H9 (cell line): ENCODE measurements at regions not wholly inside any gene's neighbourhood (a gene's known extent, or its start where the extent isn't known, plus 50 kb on each side); places are given as distances from the start of the nearest gene placed in this dataset.

Experiments
- DNase-seq: peaks from one replicate; pipeline ENCODE4 v3.0.0-alpha.2; 2017
- H2AFZ ChIP-seq: one replicate; pipeline ENCODE4 v1.6.1; 2013; ENCODE audit warnings: mild to moderate bottlenecking, low read length, control low read depth, moderate library complexity
- H2AK5ac ChIP-seq: 2 replicates; pipeline ENCODE4 v1.6.1; 2013; ENCODE audit warnings: low read length, control low read depth, mixed read lengths; ENCODE audit not compliant: insufficient read length
- H2BK120ac ChIP-seq: one replicate; pipeline ENCODE4 v1.6.1; 2013; ENCODE audit warnings: low read depth, mild to moderate bottlenecking, low read length, control low read depth, inconsistent platforms; ENCODE audit not compliant: poor library complexity, severe bottlenecking
- H2BK12ac ChIP-seq: 2 replicates; pipeline ENCODE4 v1.6.1; 2013; ENCODE audit warnings: low read length, control low read depth, mixed read lengths, low read depth; ENCODE audit not compliant: insufficient read length
- H2BK15ac ChIP-seq: 2 replicates; pipeline ENCODE4 v1.6.1; 2013; ENCODE audit warnings: low read depth, low read length, control low read depth
- H2BK20ac ChIP-seq: one replicate; pipeline ENCODE4 v1.6.1; 2013; ENCODE audit warnings: low read depth, mild to moderate bottlenecking, low read length, control low read depth, inconsistent platforms; ENCODE audit not compliant: poor library complexity, severe bottlenecking
- H2BK5ac ChIP-seq: 2 replicates; pipeline ENCODE4 v1.6.1; 2013; ENCODE audit warnings: low read length, control low read depth, mixed read lengths; ENCODE audit not compliant: insufficient read length
- H3K14ac ChIP-seq: 2 replicates; pipeline ENCODE4 v1.6.1; 2013; ENCODE audit warnings: low read length, control low read depth; ENCODE audit not compliant: insufficient read depth
- H3K18ac ChIP-seq: 2 replicates; pipeline ENCODE4 v1.6.1; 2013; ENCODE audit warnings: low read depth, mild to moderate bottlenecking, mixed read lengths, low read length, control low read depth; ENCODE audit not compliant: insufficient read length
- H3K23ac ChIP-seq: 2 replicates; pipeline ENCODE4 v1.6.1; 2013; ENCODE audit warnings: low read length, control low read depth, mixed read lengths, low read depth; ENCODE audit not compliant: insufficient read length
- H3K23me2 ChIP-seq: 2 replicates; pipeline ENCODE4 v1.6.1; 2013; ENCODE audit warnings: low read depth, mild to moderate bottlenecking, mixed read lengths, low read length, control low read depth; ENCODE audit not compliant: insufficient read length, poor library complexity, severe bottlenecking
- H3K27ac ChIP-seq: 2 replicates; pipeline ENCODE4 v1.5.1; 2013; ENCODE audit warnings: low read length, control low read depth, mixed read lengths, low read depth; ENCODE audit not compliant: insufficient read length
- H3K27me3 ChIP-seq: 2 replicates; pipeline ENCODE4 v1.6.1; 2013; ENCODE audit warnings: low read length, control low read depth, inconsistent platforms; ENCODE audit not compliant: insufficient read depth
- H3K4ac ChIP-seq: 2 replicates; pipeline ENCODE4 v1.6.1; 2013; ENCODE audit warnings: low read depth, mild to moderate bottlenecking, control low read depth, inconsistent platforms, low read length, moderate library complexity
- H3K4me1 ChIP-seq: 2 replicates; pipeline ENCODE4 v1.6.1; 2013; ENCODE audit warnings: low read length, control low read depth, inconsistent platforms; ENCODE audit not compliant: insufficient read depth
- H3K4me2 ChIP-seq: 2 replicates; pipeline ENCODE4 v1.6.1; 2013; ENCODE audit warnings: low read length, control low read depth, mixed read lengths; ENCODE audit not compliant: insufficient read length, insufficient read depth
- H3K56ac ChIP-seq: 2 replicates; pipeline ENCODE4 v1.6.1; 2013; ENCODE audit warnings: low read depth, mild to moderate bottlenecking, mixed read lengths, low read length, control low read depth; ENCODE audit not compliant: insufficient read length
- H3K79me1 ChIP-seq: 2 replicates; pipeline ENCODE4 v1.6.1; 2013; ENCODE audit warnings: low read depth, mild to moderate bottlenecking, moderate library complexity, low read length, control low read depth, inconsistent platforms; ENCODE audit not compliant: insufficient read depth, poor library complexity, severe bottlenecking
- H3K79me2 ChIP-seq: 2 replicates; pipeline ENCODE4 v1.6.1; 2013; ENCODE audit warnings: low read length, control low read depth, inconsistent platforms; ENCODE audit not compliant: insufficient read depth
- H3K9ac ChIP-seq: 2 replicates; pipeline ENCODE4 v1.6.1; 2013; ENCODE audit warnings: low read length, control low read depth, mixed read lengths; ENCODE audit not compliant: insufficient read length; ENCODE audit errors: extremely low read depth
- H3K9me3 ChIP-seq: one replicate; pipeline ENCODE4 v1.6.1; 2013; ENCODE audit warnings: low read depth, low read length, inconsistent platforms; ENCODE audit not compliant: control insufficient read depth
- H3T11ph ChIP-seq: one replicate; pipeline ENCODE4 v1.6.1; 2013; ENCODE audit warnings: mild to moderate bottlenecking, low read length, control low read depth, inconsistent platforms
- H4K20me1 ChIP-seq: one replicate; pipeline ENCODE4 v1.6.1; 2013; ENCODE audit not compliant: control insufficient read depth, insufficient read length, insufficient read depth
- H4K5ac ChIP-seq: 2 replicates; pipeline ENCODE4 v1.6.1; 2013; ENCODE audit warnings: low read depth, mild to moderate bottlenecking, mixed read lengths, low read length, control low read depth; ENCODE audit not compliant: insufficient read length
- H4K8ac ChIP-seq: replicated peaks from 2 replicates; pipeline ENCODE4 v1.6.1; 2013; ENCODE audit warnings: low read length, control low read depth, mixed read lengths, low read depth; ENCODE audit not compliant: insufficient read length
- H4K91ac ChIP-seq: 2 replicates; pipeline ENCODE4 v1.6.1; 2013; ENCODE audit warnings: low read depth, mild to moderate bottlenecking, moderate library complexity, mixed read lengths, low read length, control low read depth; ENCODE audit not compliant: insufficient read length
- H3K27ac Mint-ChIP-seq, 3 experiments: 2 replicates in 2 of 3; 3 replicates in 1 of 3; pipeline ENCODE4 v1.8.0; 2020 to 2021; ENCODE audit warnings: mixed read lengths in 3 of 3, mild to moderate bottlenecking in 1 of 3, moderate library complexity in 1 of 3
- H3K27me3 Mint-ChIP-seq: 2 replicates; pipeline ENCODE4 v1.8.0; 2021; ENCODE audit warnings: low read depth, mild to moderate bottlenecking, moderate library complexity, mixed read lengths
- H3K36me3 Mint-ChIP-seq, 3 experiments: 2 replicates in 2 of 3; 3 replicates in 1 of 3; pipeline ENCODE4 v1.8.0; 2020 to 2021; ENCODE audit warnings: low read depth in 3 of 3, mixed read lengths in 3 of 3; ENCODE audit not compliant: insufficient read depth in 1 of 3
- H3K4me1 Mint-ChIP-seq, 2 experiments: 2 replicates each; pipeline ENCODE4 v1.8.0; 2020; ENCODE audit warnings: mixed read lengths in 2 of 2
- H3K4me3 Mint-ChIP-seq, 2 experiments: 2 replicates in 1 of 2; 3 replicates in 1 of 2; pipeline ENCODE4 v1.8.0; 2020 to 2021; ENCODE audit warnings: mild to moderate bottlenecking in 2 of 2, mixed read lengths in 2 of 2, moderate library complexity in 1 of 2
- H3K9me3 Mint-ChIP-seq, 2 experiments: 2 replicates in 1 of 2; 3 replicates in 1 of 2; pipeline ENCODE4 v1.8.0; 2020; ENCODE audit warnings: mild to moderate bottlenecking in 2 of 2, mixed read lengths in 2 of 2, moderate library complexity in 1 of 2
- WGBS: extraction: QIAGEN DNeasy Blood & Tissue Kit; methylation state at CpG from one replicate; pipeline ENCODE4 v1.1.7; 2013; ENCODE audit warnings: missing lambda C conversion rate, low lambda C conversion rate, mixed read lengths; ENCODE audit not compliant: insufficient read length; ENCODE audit errors: extremely low coverage; 5-methylcytosine and 5-hydroxymethylcytosine counted together
- TF ChIP-seq, protein P1 (sequence below): fragments of 200-600 bp; sonication (generic); conservative IDR thresholded peaks from 3 replicates; pipeline ENCODE4 v1.8.0; 2021; ENCODE audit warnings: antibody characterized with exemption, mild to moderate bottlenecking

DNA sequence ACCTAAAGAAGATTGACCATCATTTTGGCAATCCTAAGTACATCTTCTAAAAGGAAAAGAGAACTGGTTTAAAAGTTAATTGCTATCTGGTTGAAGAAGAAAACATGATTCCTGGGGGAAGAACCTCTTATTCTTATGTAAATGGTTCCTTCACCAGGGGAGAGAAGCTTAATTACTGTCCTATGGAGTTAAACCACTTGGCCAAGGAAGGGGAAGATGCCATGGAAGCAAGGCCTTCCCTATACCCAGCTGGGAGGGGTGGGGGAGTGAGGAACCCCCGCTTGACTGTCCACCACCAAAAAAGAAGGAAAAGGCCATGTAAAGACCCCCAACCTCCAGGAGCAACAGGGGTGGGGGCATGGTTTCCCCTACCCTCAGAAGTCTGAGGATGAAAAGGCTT lies 962.1 kb downstream of the GRIK2 start:
- H4K91ac ChIP-seq = no peak overlapping the region
- no CpG with 5 or more reads among the region's 1 CpG for WGBS
- no peak overlapping the region for H3K23ac ChIP-seq
- H3K9ac ChIP-seq = no peak overlapping the region
- H3K56ac ChIP-seq = no peak overlapping the region
- H2BK5ac ChIP-seq = no peak overlapping the region
- H3K4me1 Mint-ChIP-seq = peaks cover 31 to 36% of the 10 kb centered on the region in 2 experiments
- no peaks in the 10 kb centered on the region for H3K23me2 ChIP-seq
- no peak for DNase-seq
- TF ChIP-seq, protein P1, sequence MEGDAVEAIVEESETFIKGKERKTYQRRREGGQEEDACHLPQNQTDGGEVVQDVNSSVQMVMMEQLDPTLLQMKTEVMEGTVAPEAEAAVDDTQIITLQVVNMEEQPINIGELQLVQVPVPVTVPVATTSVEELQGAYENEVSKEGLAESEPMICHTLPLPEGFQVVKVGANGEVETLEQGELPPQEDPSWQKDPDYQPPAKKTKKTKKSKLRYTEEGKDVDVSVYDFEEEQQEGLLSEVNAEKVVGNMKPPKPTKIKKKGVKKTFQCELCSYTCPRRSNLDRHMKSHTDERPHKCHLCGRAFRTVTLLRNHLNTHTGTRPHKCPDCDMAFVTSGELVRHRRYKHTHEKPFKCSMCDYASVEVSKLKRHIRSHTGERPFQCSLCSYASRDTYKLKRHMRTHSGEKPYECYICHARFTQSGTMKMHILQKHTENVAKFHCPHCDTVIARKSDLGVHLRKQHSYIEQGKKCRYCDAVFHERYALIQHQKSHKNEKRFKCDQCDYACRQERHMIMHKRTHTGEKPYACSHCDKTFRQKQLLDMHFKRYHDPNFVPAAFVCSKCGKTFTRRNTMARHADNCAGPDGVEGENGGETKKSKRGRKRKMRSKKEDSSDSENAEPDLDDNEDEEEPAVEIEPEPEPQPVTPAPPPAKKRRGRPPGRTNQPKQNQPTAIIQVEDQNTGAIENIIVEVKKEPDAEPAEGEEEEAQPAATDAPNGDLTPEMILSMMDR = no peak
- H2AFZ ChIP-seq = no peak overlapping the region
- no peaks in the 10 kb centered on the region for H3K79me2 ChIP-seq
- H3K4ac ChIP-seq = no peak overlapping the region
- no peak overlapping the region for H4K8ac ChIP-seq
- no peaks in the 10 kb centered on the region for H3K27me3 ChIP-seq
- no peaks in the 10 kb centered on the region for H4K20me1 ChIP-seq
- no peaks in the 10 kb centered on the region; the same call in 1 of the 2 replicates for H3K4me1 ChIP-seq
- no peak overlapping the region for H2BK12ac ChIP-seq
- no peak overlapping the region for H3K18ac ChIP-seq
- no peak overlapping the region for H4K5ac ChIP-seq
- H2BK20ac ChIP-seq = no peak overlapping the region
- H3K14ac ChIP-seq = no peak overlapping the region
- H3K4me3 Mint-ChIP-seq = no peak overlapping the region
- no peaks in the 10 kb centered on the region for H3K79me1 ChIP-seq
- H3K27ac ChIP-seq = no peak overlapping the region
- H2BK15ac ChIP-seq = no peak overlapping the region
- no peaks in the 10 kb centered on the region for H3K27me3 Mint-ChIP-seq
- no peak overlapping the region for H3T11ph ChIP-seq
- H3K9me3 Mint-ChIP-seq = no peaks in the 10 kb centered on the region
- H3K36me3 Mint-ChIP-seq = peaks cover 0 to 5% (median 2%) of the 10 kb centered on the region in 3 experiments; a peak in 3 of 7 replicates
- no peak overlapping the region for H2BK120ac ChIP-seq
- no peak overlapping the region for H2AK5ac ChIP-seq
- H3K27ac Mint-ChIP-seq = no peak overlapping the region
- no peak overlapping the region for H3K4me2 ChIP-seq
- H3K9me3 ChIP-seq = no peaks in the 10 kb centered on the region
